ENCODE measurements at regions not wholly inside any gene's neighbourhood (a gene's known extent, or its start where the extent isn't known, plus 50 kb on each side); places are given as distances from the start of the nearest gene placed in this dataset.
A peak's percentile ranks its signal among the peaks of the same experiment; 100 is the strongest.

GRCh38 chr5:73384861-73385260 is 63.7 kb downstream of the FOXD1 start:
- Histone ChIP-seq H3K27me3 (peaks cover 34% of the 10 kb centered on the region), H3K9me3 (no peaks in the 10 kb centered on the region), H3K27ac (no peak overlapping the region), H3K36me3 (no peaks in the 10 kb centered on the region), H3K4me1 (peaks cover 9% of the 10 kb centered on the region), H3K4me3 (no peak overlapping the region), H3K9ac (ENCODE audit: low read depth in 2 of 2, low read length in 2 of 2) (no peak overlapping the region)
- DNase-seq: no peak
- intact Hi-C loops (cut with DNase I): no loop called here
- TF ChIP-seq CTCF (IDR thresholded peaks at IDR 0.05): no peak

DNA sequence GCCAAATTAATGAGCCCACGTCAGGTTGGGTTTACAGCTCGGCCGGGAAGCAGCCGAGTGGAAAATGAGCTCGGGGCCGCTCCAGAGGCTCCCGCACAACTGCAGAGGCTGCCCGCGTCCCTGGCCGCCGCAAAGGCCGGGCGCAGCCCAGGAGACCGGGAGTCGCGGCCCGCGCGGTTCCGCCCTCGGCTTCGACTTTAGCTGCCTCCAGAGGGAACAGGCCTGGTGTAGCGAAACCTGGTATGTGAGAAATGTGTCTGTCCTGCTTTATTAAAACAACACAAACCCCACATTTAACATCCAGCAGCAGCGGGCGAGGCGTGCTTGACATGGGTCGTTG is 66.2 kb downstream of the FOXD1 start:
- peak overlapping the region; percentile 20 for H3K4me3 ChIP-seq
- no peak for DNase-seq
- no peak for TF ChIP-seq CTCF (IDR thresholded peaks at IDR 0.05)

GRCh38 chr5:73381590-73382400 is 66.8 kb downstream of the FOXD1 start:
- Histone ChIP-seq H3K27me3 (peaks cover 48% of the 10 kb centered on the region), H3K9me3 (no peaks in the 10 kb centered on the region), H3K27ac (no peak overlapping the region), H3K4me3 (peak overlapping the region; percentile 20), H3K36me3 (no peaks in the 10 kb centered on the region), H3K4me1 (peaks cover 9% of the 10 kb centered on the region), H3K9ac (ENCODE audit: low read depth in 2 of 2, low read length in 2 of 2) (peak overlapping the region in 1 of 2 donors; percentile 1)
- no peak for TF ChIP-seq CTCF (IDR thresholded peaks at IDR 0.05)
- no peak for DNase-seq
- intact Hi-C loops (cut with DNase I): no loop called here

More for the DNA sequence above, 66.2 kb downstream of the FOXD1 start:
- Histone ChIP-seq H3K4me1 (peaks cover 9% of the 10 kb centered on the region), H3K9me3 (no peaks in the 10 kb centered on the region), H3K36me3 (no peaks in the 10 kb centered on the region), H3K27ac (no peak overlapping the region), H3K27me3 (peaks cover 48% of the 10 kb centered on the region), H3K9ac (ENCODE audit: low read depth in 2 of 2, low read length in 2 of 2) (no peak overlapping the region)
- intact Hi-C loops (cut with DNase I): no loop called here

DNA sequence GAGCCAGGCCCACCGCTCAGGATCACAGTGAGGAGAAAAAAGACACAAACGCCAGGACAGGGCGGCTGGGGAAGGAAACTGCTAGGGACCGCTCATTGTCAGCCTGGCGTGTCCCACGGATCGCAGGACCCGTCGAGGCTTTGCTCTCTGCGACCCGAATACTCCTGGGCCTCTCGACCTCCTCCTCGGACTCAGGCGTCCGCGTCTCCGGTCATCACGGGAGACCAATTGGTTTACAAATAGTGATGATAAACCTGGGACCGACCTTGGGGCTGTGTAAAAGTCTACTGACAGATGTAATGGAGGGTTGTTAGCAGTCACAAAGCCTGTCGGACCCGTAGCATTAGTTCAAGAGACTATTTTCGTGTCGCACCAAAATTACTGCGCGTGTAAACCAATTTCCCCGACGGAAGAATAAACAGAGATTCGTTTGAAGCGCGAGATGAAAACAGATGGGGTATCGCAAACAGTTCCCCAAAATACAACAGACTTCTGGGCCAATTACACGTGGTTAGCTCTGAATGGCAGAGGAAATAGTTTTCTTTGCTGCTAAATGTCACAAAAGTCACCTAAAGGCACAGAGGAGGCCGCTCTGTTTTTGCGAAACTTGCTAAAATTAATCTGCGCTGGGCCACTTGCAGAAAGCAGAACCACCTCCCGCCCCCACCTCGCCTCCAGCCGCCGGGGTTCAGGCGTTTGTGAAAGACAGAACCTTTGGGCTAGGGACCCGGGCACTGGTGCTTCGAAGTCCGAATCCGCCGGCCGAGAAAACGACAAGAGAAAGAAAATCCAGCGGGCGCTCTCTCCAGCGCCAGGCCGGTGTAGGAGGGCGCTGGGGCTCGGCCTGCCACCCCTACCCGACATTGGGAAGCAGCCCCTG is 67.6 kb downstream of the FOXD1 start:
- H3K27me3 ChIP-seq: peaks cover 48% of the 10 kb centered on the region
- no peaks in the 10 kb centered on the region for H3K9me3 ChIP-seq
- DNase-seq: no peak
- H3K9ac ChIP-seq (ENCODE audit: low read depth in 2 of 2, low read length in 2 of 2): no peak overlapping the region
- no peak for TF ChIP-seq CTCF (IDR thresholded peaks at IDR 0.05)
- H3K36me3 ChIP-seq: no peaks in the 10 kb centered on the region
- H3K27ac ChIP-seq: no peak overlapping the region
- peaks cover 9% of the 10 kb centered on the region for H3K4me1 ChIP-seq
- intact Hi-C loops (cut with DNase I): no loop called here
- H3K4me3 ChIP-seq: no peak overlapping the region

DNA sequence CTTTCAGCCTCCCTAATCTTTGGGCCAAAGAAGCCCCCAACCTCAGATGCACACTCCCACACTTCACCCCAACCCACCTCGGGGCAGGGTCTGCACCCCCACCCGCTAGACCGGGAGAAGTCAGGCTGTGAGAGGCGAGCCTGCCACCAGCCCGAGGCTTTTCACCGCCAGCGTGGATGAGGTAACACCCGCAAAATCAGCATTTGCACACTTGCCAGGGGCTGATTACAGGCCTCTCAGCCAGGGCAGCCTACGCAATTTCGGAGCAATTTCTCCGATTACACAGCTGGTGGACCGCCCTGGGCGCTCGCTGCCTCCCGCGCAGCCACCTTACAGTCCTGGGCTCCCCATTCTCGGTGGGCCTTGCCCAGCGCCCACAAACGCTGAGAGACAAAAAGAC is 68.5 kb downstream of the FOXD1 start:
- no peak overlapping the region for H3K27ac ChIP-seq
- no peaks in the 10 kb centered on the region for H3K9me3 ChIP-seq
- DNase-seq: no peak
- no peak overlapping the region for H3K4me3 ChIP-seq
- no peaks in the 10 kb centered on the region for H3K36me3 ChIP-seq
- H3K4me1 ChIP-seq: peaks cover 9% of the 10 kb centered on the region
- no peak overlapping the region for H3K9ac ChIP-seq (ENCODE audit: low read depth in 2 of 2, low read length in 2 of 2)
- intact Hi-C loops (cut with DNase I): no loop called here
- no peak for TF ChIP-seq CTCF (IDR thresholded peaks at IDR 0.05)
- peaks cover 48% of the 10 kb centered on the region for H3K27me3 ChIP-seq

Data from colonic mucosa (tissue), 4 donors.